GM12878 (cell line): ENCODE measurements at regions not wholly inside any gene's neighbourhood (a gene's known extent, or its start where the extent isn't known, plus 50 kb on each side); places are given as distances from the start of the nearest gene placed in this dataset.

Experiments
- ATAC-seq: fragments of 200-7000 bp; cut with Tn5 transposase; 3 replicates; pipeline ENCODE4 v1.9.1; 2020; ENCODE audit warnings: mild to moderate bottlenecking, moderate library complexity
- BruUV-seq: library from RNA; stranded (reverse); fragments of 400-500 nt; replicated peaks from 2 replicates; lab custom pipeline; 2021; lab: Mats Ljungman, UMichigan
- CTCF ChIA-PET: fragments of 300-600 bp; sonication (Branson Sonifier 250); formaldehyde crosslinking; extraction: SDS; loops from one replicate; lab custom pipeline; 2021; ENCODE audit warnings: inconsistent platforms; lab: Yijun Ruan, JAX
- POLR2A ChIA-PET: fragments of 350-600 bp; formaldehyde crosslinking; extraction: SDS; loops from one replicate; lab custom pipeline; 2021; ENCODE audit warnings: inconsistent platforms; lab: Charles Lee
- RAD21 ChIA-PET: fragments of 300-600 bp; sonication (Branson Sonifier 250); formaldehyde crosslinking; loops from one replicate; lab custom pipeline; 2023; ENCODE audit warnings: antibody characterized with exemption; ENCODE audit not compliant: unreplicated experiment; lab: Charles Lee
- SMC1A ChIA-PET: fragments of 300-600 bp; sonication (Branson Sonifier 250); formaldehyde crosslinking; loops from one replicate; lab custom pipeline; 2023; ENCODE audit not compliant: unreplicated experiment, uncharacterized antibody; lab: Charles Lee
- DNase-seq: peaks from one replicate; pipeline ENCODE4 v3.0.0-alpha.2; 2011; ENCODE audit warnings: low read depth, low spot score
- FAIRE-seq: peaks from 3 replicates; lab custom pipeline; 2011; peaks lifted over from hg19 to GRCh38; lab: Jason Lieb, UNC
- H2AFZ ChIP-seq: 2 replicates; pipeline ENCODE4 v1.6.0; 2011; ENCODE audit warnings: low read depth, low read length, control low read depth; ENCODE audit not compliant: control insufficient read depth
- H3K27ac ChIP-seq: 2 replicates; pipeline ENCODE4 v1.5.1; 2011; ENCODE audit warnings: control low read depth; ENCODE audit not compliant: control insufficient read depth, insufficient read depth
- H3K27me3 ChIP-seq, 2 experiments: replicated peaks in 1 of 2; 2 replicates each; pipeline versions ENCODE4 v1.6.0 to v1.6.1; 2011; ENCODE audit warnings: low read length in 1 of 2; ENCODE audit not compliant: control insufficient read depth in 2 of 2, insufficient read depth in 2 of 2
- H3K36me3 ChIP-seq, 2 experiments: 2 replicates each; pipeline ENCODE4 v1.5.1; 2011; ENCODE audit warnings: low read length in 1 of 2; ENCODE audit not compliant: control insufficient read depth in 2 of 2, insufficient read depth in 2 of 2
- H3K4me1 ChIP-seq: 2 replicates; pipeline ENCODE4 v1.6.1; 2011; ENCODE audit warnings: mild to moderate bottlenecking, low read length, moderate library complexity, mixed read lengths; ENCODE audit not compliant: control insufficient read depth, insufficient read depth
- H3K4me2 ChIP-seq: 2 replicates; pipeline ENCODE4 v1.6.0; 2011; ENCODE audit warnings: control low read depth; ENCODE audit not compliant: control insufficient read depth, insufficient read depth
- H3K4me3 ChIP-seq: fragments of 200-600 bp; sonication (generic); 2 replicates; pipeline ENCODE4 v1.5.1; 2016
- H3K79me2 ChIP-seq: 2 replicates; pipeline ENCODE4 v1.6.0; 2011; ENCODE audit warnings: low read length; ENCODE audit not compliant: control insufficient read depth, insufficient read depth
- H3K9ac ChIP-seq: 2 replicates; pipeline ENCODE4 v1.8.0; 2011; ENCODE audit warnings: low read length, control low read depth, mixed read lengths; ENCODE audit not compliant: control insufficient read depth, insufficient read depth
- H3K9me3 ChIP-seq: replicated peaks from 3 replicates; pipeline ENCODE4 v1.5.1; 2011; ENCODE audit warnings: mild to moderate bottlenecking, low read length; ENCODE audit not compliant: control insufficient read depth, insufficient read depth
- H4K20me1 ChIP-seq: 2 replicates; pipeline ENCODE4 v1.6.0; 2011; ENCODE audit not compliant: control insufficient read depth, insufficient read depth
- EGR1 ChIP-seq, 2 experiments: IDR thresholded peaks; 1 replicate in 1 of 2; 2 replicates in 1 of 2; pipeline ENCODE4 v1.6.1; 2011 to 2012; ENCODE audit warnings: low read depth in 2 of 2, low read length in 2 of 2, borderline replicate concordance in 1 of 2, mild to moderate bottlenecking in 1 of 2, moderate library complexity in 1 of 2
- FOXM1 ChIP-seq: IDR thresholded peaks from 2 replicates; pipeline ENCODE4 v1.6.1; 2012; ENCODE audit warnings: low read depth, mild to moderate bottlenecking, inconsistent platforms, low read length, moderate library complexity
- IRF4 ChIP-seq: IDR thresholded peaks from 2 replicates; pipeline ENCODE4 v1.6.1; 2011; ENCODE audit warnings: low read depth, low read length
- NFIC ChIP-seq: IDR thresholded peaks from 2 replicates; pipeline ENCODE4 v1.6.1; 2012; ENCODE audit warnings: low read depth, mild to moderate bottlenecking, inconsistent platforms, low read length, moderate library complexity
- RAD21 ChIP-seq: IDR thresholded peaks from 2 replicates; pipeline ENCODE4 v1.6.1; 2011; ENCODE audit warnings: mild to moderate bottlenecking, low read depth, low read length, moderate library complexity; ENCODE audit not compliant: insufficient read depth
- SPI1 ChIP-seq: IDR thresholded peaks from 2 replicates; pipeline ENCODE4 v1.6.1; 2011; ENCODE audit warnings: low read depth, mild to moderate bottlenecking, low read length, moderate library complexity, borderline replicate concordance; ENCODE audit not compliant: insufficient read depth
- TBL1XR1 ChIP-seq: IDR thresholded peaks from 2 replicates; pipeline ENCODE4 v1.6.1; 2012; ENCODE audit warnings: low read depth, low read length, improper control_type of control experiment
- ZNF207 ChIP-seq: fragments of 450-650 bp; IDR thresholded peaks from 2 replicates; pipeline ENCODE4 v1.6.1; 2014; ENCODE audit warnings: antibody characterized with exemption, mild to moderate bottlenecking, borderline replicate concordance
- WGBS: methylation state at CpG from one replicate; pipeline ENCODE4 v1.1.6; 2016; ENCODE audit warnings: low lambda C conversion rate; ENCODE audit not compliant: insufficient replicate concordance, insufficient coverage; ENCODE audit errors: missing lambda C conversion rate; 5-methylcytosine and 5-hydroxymethylcytosine counted together
- in situ Hi-C: fragments of 300-500 bp; cut with MboI; formaldehyde crosslinking; loops from 9 replicates; pipeline ENCODE4 v1.14.3; 2018; ENCODE audit warnings: mixed read lengths
- intact Hi-C: fragments of 100-400 bp; cut with micrococcal nuclease; formaldehyde crosslinking; loops from one replicate; pipeline ENCODE4 v1.14.2; 2022; ENCODE audit not compliant: unreplicated experiment
- TF ChIP-seq, protein P1 (sequence below): IDR thresholded peaks from 2 replicates; pipeline ENCODE4 v1.6.1; 2011; ENCODE audit warnings: low read depth, low read length, improper control_type of control experiment, borderline replicate concordance
- TF ChIP-seq, protein P2 (sequence below): fragments of 450-650 bp; IDR thresholded peaks from 2 replicates; pipeline ENCODE4 v1.6.1; 2017; ENCODE audit warnings: antibody characterized with exemption, mild to moderate bottlenecking, moderate library complexity
- TF ChIP-seq, protein P3 (sequence below): IDR thresholded peaks from 2 replicates; pipeline ENCODE4 v1.6.1; 2011; ENCODE audit warnings: borderline replicate concordance, low read depth, mild to moderate bottlenecking, moderate library complexity, low read length; ENCODE audit not compliant: insufficient read depth, poor library complexity, severe bottlenecking

DNA sequence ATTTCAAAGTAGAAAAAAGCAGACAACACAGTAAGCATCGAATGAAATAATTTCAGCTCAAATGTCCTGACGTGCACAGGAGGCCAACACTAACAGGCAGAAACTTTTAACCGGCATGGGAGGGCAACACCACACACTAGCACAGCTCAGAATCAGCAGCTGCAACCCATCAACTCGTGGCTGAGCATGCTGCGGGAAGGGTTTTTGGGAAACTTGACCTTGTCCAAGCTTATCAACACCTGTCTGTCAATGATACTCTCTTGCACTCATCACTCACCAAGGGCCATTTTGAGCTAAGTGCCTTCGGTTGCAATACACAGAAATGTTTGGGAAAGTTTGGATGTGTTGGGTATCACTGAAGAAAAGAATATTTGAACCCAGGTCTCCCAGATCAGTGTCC lies 483.7 kb downstream of the TSHZ3 start:
- WGBS, result 18% methylated on average over 6 of the region's 6 CpGs
- Histone ChIP-seq H3K36me3 (no peaks in the 10 kb centered on the region), H3K79me2 (no peaks in the 10 kb centered on the region), H3K4me2 (no peak overlapping the region), H4K20me1 (no peaks in the 10 kb centered on the region), H3K27me3 (no peaks in the 10 kb centered on the region), H3K9ac (no peak overlapping the region), H3K4me3 (no peak overlapping the region)
- in situ Hi-C loops, result no loop called here
- TF ChIP-seq RAD21 (no peak), TBL1XR1 (no peak)
- TF ChIP-seq, all 136 proteins: peak for 0
- CTCF ChIA-PET, result no interaction called here
- POLR2A ChIA-PET, result no interaction called here
- SMC1A ChIA-PET, result no interaction called here
- ATAC-seq (no peak), DNase-seq (no peak), FAIRE-seq (no peak)
- no peaks in the 10 kb centered on the region for H3K4me1 ChIP-seq
- no peaks in the 10 kb centered on the region; the same call in 2 of the 3 replicates for H3K9me3 ChIP-seq
- BruUV-seq, result no TSS peak
- H2AFZ ChIP-seq, result no peak overlapping the region
- RAD21 ChIA-PET, result no interaction called here
- no peak overlapping the region for H3K27ac ChIP-seq
- intact Hi-C loops, result no loop called here

DNA sequence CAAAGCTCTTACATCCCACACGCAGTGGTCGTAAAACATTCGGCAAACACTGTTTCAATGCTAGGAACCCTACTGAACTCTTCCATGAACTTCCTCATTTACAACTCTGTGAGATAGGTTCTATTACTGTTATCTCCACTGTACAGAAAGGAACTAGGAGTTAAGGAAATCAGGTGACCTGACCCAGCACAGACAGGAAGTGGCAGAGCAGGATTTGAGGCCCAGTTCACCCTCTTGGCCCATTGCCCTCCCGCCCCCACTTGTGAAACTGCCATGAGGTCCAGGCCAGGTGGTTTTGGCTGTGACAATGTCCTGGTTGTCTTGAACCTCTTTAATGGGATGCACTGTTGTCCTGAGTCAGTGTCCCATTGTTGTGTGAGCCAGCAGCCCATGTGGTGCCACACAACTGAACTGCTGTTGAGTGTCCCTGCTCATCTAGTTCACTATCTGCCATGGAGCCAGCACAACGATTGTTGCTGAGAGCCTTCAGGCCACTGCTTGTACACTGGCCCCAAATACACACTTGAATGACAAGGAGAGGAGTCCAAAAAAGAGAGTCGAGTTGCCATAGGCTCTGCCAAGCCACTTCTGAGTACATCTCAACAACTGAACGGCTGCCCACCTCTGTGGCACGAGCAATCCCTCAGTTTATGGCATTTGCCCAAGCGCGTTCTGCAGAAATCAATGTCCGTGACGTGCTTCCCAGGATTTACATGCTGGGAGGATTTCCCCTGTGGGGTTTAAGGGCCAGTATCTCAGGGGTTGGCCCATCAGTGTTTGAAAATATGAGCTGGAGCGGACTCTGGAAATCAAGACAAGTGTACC lies 484.6 kb downstream of the TSHZ3 start:
- intact Hi-C loops (no loop called here), in situ Hi-C loops (no loop called here)
- Histone ChIP-seq H4K20me1 (no peaks in the 10 kb centered on the region), H3K4me1 (no peaks in the 10 kb centered on the region), H3K9ac (no peak overlapping the region), H3K4me2 (no peak overlapping the region), H3K4me3 (no peak overlapping the region), H3K36me3 (no peaks in the 10 kb centered on the region), H3K9me3 (no peaks in the 10 kb centered on the region; the same call in 2 of the 3 replicates), H3K79me2 (no peaks in the 10 kb centered on the region), H3K27ac (no peak overlapping the region), H2AFZ (no peak overlapping the region), H3K27me3 (no peaks in the 10 kb centered on the region)
- no peak for FAIRE-seq
- ChIA-PET CTCF (no interaction called here), POLR2A (no interaction called here), RAD21 (no interaction called here), SMC1A (no interaction called here)
- no TSS peak for BruUV-seq
- DNase-seq, result no peak
- 25% methylated on average over 13 of the region's 13 CpGs for WGBS
- ATAC-seq, result no peak
- TF ChIP-seq, protein P1, sequence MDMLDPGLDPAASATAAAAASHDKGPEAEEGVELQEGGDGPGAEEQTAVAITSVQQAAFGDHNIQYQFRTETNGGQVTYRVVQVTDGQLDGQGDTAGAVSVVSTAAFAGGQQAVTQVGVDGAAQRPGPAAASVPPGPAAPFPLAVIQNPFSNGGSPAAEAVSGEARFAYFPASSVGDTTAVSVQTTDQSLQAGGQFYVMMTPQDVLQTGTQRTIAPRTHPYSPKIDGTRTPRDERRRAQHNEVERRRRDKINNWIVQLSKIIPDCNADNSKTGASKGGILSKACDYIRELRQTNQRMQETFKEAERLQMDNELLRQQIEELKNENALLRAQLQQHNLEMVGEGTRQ, result no peak
- TF ChIP-seq EGR1 (IDR thresholded peaks at IDR 0.05; ENCODE audit: borderline replicate concordance in 1 of 2, low read depth in 2 of 2, low read length in 2 of 2) (no peak), NFIC (no peak), IRF4 (no peak), SPI1 (no peak), ZNF207 (no peak), FOXM1 (no peak)
- TF ChIP-seq, protein P2, sequence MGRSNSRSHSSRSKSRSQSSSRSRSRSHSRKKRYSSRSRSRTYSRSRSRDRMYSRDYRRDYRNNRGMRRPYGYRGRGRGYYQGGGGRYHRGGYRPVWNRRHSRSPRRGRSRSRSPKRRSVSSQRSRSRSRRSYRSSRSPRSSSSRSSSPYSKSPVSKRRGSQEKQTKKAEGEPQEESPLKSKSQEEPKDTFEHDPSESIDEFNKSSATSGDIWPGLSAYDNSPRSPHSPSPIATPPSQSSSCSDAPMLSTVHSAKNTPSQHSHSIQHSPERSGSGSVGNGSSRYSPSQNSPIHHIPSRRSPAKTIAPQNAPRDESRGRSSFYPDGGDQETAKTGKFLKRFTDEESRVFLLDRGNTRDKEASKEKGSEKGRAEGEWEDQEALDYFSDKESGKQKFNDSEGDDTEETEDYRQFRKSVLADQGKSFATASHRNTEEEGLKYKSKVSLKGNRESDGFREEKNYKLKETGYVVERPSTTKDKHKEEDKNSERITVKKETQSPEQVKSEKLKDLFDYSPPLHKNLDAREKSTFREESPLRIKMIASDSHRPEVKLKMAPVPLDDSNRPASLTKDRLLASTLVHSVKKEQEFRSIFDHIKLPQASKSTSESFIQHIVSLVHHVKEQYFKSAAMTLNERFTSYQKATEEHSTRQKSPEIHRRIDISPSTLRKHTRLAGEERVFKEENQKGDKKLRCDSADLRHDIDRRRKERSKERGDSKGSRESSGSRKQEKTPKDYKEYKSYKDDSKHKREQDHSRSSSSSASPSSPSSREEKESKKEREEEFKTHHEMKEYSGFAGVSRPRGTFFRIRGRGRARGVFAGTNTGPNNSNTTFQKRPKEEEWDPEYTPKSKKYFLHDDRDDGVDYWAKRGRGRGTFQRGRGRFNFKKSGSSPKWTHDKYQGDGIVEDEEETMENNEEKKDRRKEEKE, result no peak
- TF ChIP-seq, protein P3, sequence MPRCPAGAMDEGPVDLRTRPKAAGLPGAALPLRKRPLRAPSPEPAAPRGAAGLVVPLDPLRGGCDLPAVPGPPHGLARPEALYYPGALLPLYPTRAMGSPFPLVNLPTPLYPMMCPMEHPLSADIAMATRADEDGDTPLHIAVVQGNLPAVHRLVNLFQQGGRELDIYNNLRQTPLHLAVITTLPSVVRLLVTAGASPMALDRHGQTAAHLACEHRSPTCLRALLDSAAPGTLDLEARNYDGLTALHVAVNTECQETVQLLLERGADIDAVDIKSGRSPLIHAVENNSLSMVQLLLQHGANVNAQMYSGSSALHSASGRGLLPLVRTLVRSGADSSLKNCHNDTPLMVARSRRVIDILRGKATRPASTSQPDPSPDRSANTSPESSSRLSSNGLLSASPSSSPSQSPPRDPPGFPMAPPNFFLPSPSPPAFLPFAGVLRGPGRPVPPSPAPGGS, result no peak
